GM23248 (cell line): ENCODE measurements at regions not wholly inside any gene's neighbourhood (a gene's known extent, or its start where the extent isn't known, plus 50 kb on each side); places are given as distances from the start of the nearest gene placed in this dataset.

Source experiments
- EZH2 ChIP-seq: fragments of 200-600 bp; sonication (generic); IDR thresholded peaks from 2 replicates; pipeline ENCODE4 v1.6.1; 2018; ENCODE audit warnings: antibody characterized with exemption, mild to moderate bottlenecking; ENCODE audit not compliant: insufficient read depth, poor library complexity, severe bottlenecking
- EZH2phosphoT487 ChIP-seq: fragments of 200-600 bp; sonication (generic); IDR thresholded peaks from 2 replicates; pipeline ENCODE4 v1.6.1; 2018; ENCODE audit warnings: antibody characterized with exemption, moderate library complexity, mild to moderate bottlenecking, low read depth; ENCODE audit not compliant: insufficient read depth

DNA sequence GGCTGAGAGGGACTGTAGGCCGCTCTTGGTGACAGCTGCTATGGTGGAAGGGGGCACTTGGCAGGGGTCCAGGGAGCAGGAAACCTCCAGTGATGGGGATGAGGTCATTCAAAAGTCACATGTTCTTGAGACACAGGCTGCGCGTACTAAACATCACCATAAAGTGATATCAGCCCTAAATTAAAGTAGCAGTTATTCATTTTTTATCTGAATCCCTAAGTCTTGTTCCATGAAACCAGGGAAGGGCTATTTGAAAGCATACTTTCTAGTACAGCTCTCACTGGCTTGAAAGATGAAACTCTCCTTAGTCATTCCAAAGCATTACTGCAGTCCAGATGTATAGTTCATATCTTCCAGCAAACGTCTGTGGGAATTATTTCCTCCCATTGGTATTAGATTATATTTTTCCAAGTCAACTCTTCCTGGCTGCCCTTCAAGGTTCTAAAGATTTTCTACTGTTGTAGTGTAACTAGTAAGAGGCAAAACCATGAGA lies 373.1 kb downstream of the CD109 start:
- TF ChIP-seq EZH2 (no peak), EZH2phosphoT487 (no peak)
